ENCODE measurements at regions not wholly inside any gene's neighbourhood (a gene's known extent, or its start where the extent isn't known, plus 50 kb on each side); places are given as distances from the start of the nearest gene placed in this dataset.

GRCh38 chr3:3309887-3310286 is 130.4 kb upstream of the CRBN start:
- TF ChIP-seq POLR2A (IDR thresholded peaks at IDR 0.05) (no peak), CTCF (IDR thresholded peaks at IDR 0.05) (no peak)

Measured in Peyer's patch (tissue), 4 donors.